Prostate gland (tissue), 2 donors: ENCODE measurements at regions not wholly inside any gene's neighbourhood (a gene's known extent, or its start where the extent isn't known, plus 50 kb on each side); places are given as distances from the start of the nearest gene placed in this dataset.

Source experiments
- CTCF ChIP-seq, 4 experiments: fragments of 200-600 bp in 2 of 4; fragments of 450-650 bp in 2 of 4; sonication (generic) in 2 of 4; IDR thresholded peaks; 1 replicate in 3 of 4; 2 replicates in 1 of 4; pipeline ENCODE4 v1.5.1; 2016 to 2019; ENCODE audit warnings: antibody characterized with exemption in 4 of 4, mild to moderate bottlenecking in 2 of 4, moderate library complexity in 2 of 4
- POLR2A ChIP-seq: fragments of 450-650 bp; IDR thresholded peaks from one replicate; pipeline ENCODE4 v1.6.1; 2016; ENCODE audit warnings: antibody characterized with exemption, mild to moderate bottlenecking

GRCh38 chr7:84668116-84668515 is 473.5 kb upstream of the SEMA3A start:
- TF ChIP-seq POLR2A (no peak), CTCF (IDR thresholded peaks at IDR 0.05) (no peak)
